ENCODE measurements at regions not wholly inside any gene's neighbourhood (a gene's known extent, or its start where the extent isn't known, plus 50 kb on each side); places are given as distances from the start of the nearest gene placed in this dataset.
"Not testable (repeated sequence)": the region's sequence is repeated elsewhere in the genome, so short reads cannot be mapped to it uniquely, and the experiment has no call there.

DNA sequence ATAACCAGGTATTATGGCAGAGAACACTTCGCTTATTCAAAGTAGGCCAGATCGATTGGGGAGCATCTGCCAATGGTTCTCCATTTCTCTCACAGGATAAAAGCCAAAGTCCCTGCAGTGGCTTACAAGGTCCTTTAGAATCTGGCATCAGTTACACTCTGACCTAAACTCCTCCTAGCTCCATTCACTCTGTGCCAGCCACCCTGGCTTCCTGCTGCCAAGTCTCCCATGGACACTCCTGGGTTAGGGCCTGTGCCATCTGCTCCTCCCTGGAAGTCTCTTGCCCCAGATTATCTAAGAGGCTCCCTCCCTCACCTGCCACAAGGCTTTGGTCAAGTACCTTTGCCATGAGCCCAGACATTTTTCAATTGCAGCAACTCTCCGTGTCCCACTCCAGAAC, 649.2 kb downstream of the DACH1 start:
- Histone ChIP-seq H3K4me3 (ENCODE audit: low read depth, low read length) (no peak overlapping the region), H3K27ac (ENCODE audit: low read depth, low read length) (no peak overlapping the region), H3K4me1 (ENCODE audit: control insufficient read depth, insufficient read depth, low read length) (peaks cover 13% of the 10 kb centered on the region), H3K27me3 (ENCODE audit: control insufficient read depth, insufficient read depth, low read length) (no peaks in the 10 kb centered on the region), H3K9me3 (ENCODE audit: control insufficient read depth, insufficient read depth, low read length) (no peaks in the 10 kb centered on the region), H3K36me3 (ENCODE audit: control insufficient read depth, insufficient read depth, low read length) (no peaks in the 10 kb centered on the region), H3K9ac (ENCODE audit: low read depth, low read length) (no peak overlapping the region)

- Histone ChIP-seq H3K4me3 (ENCODE audit: low read depth, low read length) (no peak overlapping the region), H3K9ac (ENCODE audit: low read depth, low read length) (no peak overlapping the region), H3K4me1 (ENCODE audit: control insufficient read depth, insufficient read depth, low read length) (peaks cover 7% of the 10 kb centered on the region), H3K9me3 (ENCODE audit: control insufficient read depth, insufficient read depth, low read length) (no peaks in the 10 kb centered on the region), H3K36me3 (ENCODE audit: control insufficient read depth, insufficient read depth, low read length) (no peaks in the 10 kb centered on the region), H3K27ac (ENCODE audit: low read depth, low read length) (no peak overlapping the region), H3K27me3 (ENCODE audit: control insufficient read depth, insufficient read depth, low read length) (no peaks in the 10 kb centered on the region)
These were observed 652.2 kb downstream of the DACH1 start for GRCh38 chr13:71214821-71215220.

- Histone ChIP-seq H3K9me3 (ENCODE audit: control insufficient read depth, insufficient read depth, low read length) (no peaks in the 10 kb centered on the region), H3K4me3 (ENCODE audit: low read depth, low read length) (no peak overlapping the region), H3K9ac (ENCODE audit: low read depth, low read length) (no peak overlapping the region), H3K27me3 (ENCODE audit: control insufficient read depth, insufficient read depth, low read length) (no peaks in the 10 kb centered on the region), H3K36me3 (ENCODE audit: control insufficient read depth, insufficient read depth, low read length) (no peaks in the 10 kb centered on the region), H3K27ac (ENCODE audit: low read depth, low read length) (no peak overlapping the region), H3K4me1 (ENCODE audit: control insufficient read depth, insufficient read depth, low read length) (peaks cover 3% of the 10 kb centered on the region)
These were observed 652.6 kb downstream of the DACH1 start for GRCh38 chr13:71214357-71214756.

GRCh38 chr13:71213252-71213821, 653.7 kb downstream of the DACH1 start:
- no peak overlapping the region for H3K27ac ChIP-seq (ENCODE audit: low read depth, low read length)
- no peak overlapping the region for H3K4me3 ChIP-seq (ENCODE audit: low read depth, low read length)
- H3K9me3 ChIP-seq (ENCODE audit: control insufficient read depth, insufficient read depth, low read length), result no peaks in the 10 kb centered on the region
- no peaks in the 10 kb centered on the region for H3K4me1 ChIP-seq (ENCODE audit: control insufficient read depth, insufficient read depth, low read length)
- no peaks in the 10 kb centered on the region for H3K27me3 ChIP-seq (ENCODE audit: control insufficient read depth, insufficient read depth, low read length)
- H3K36me3 ChIP-seq (ENCODE audit: control insufficient read depth, insufficient read depth, low read length), result no peaks in the 10 kb centered on the region
- no peak overlapping the region for H3K9ac ChIP-seq (ENCODE audit: low read depth, low read length)

- no peaks in the 10 kb centered on the region for H3K9me3 ChIP-seq (ENCODE audit: control insufficient read depth, insufficient read depth, low read length)
These were observed 656.1 kb downstream of the DACH1 start for GRCh38 chr13:71210861-71211260.

DNA sequence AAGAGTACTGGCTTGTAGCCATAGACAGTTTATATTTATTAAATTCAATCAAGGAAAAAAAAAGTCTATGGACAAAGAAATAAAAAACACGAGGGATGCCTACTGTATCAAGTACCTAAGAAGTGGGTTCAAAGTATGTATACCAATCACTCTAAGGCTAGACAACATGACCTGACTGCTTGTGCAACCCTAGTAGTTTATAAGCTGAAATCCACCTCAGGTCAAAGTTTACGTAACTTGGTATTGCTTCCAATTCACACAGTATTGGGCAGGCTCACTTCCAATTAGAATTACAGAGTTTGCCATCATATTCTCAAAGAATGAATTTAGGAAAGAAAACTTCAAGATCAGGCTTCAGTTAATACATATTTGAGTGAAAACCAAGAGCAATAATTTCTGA, 657.8 kb downstream of the DACH1 start:
- H3K9ac ChIP-seq (ENCODE audit: low read depth, low read length), result no peak overlapping the region
- H3K4me3 ChIP-seq (ENCODE audit: low read depth, low read length), result no peak overlapping the region
- H3K4me1 ChIP-seq (ENCODE audit: control insufficient read depth, insufficient read depth, low read length), result no peaks in the 10 kb centered on the region
- no peaks in the 10 kb centered on the region for H3K27me3 ChIP-seq (ENCODE audit: control insufficient read depth, insufficient read depth, low read length)
- no peak overlapping the region for H3K27ac ChIP-seq (ENCODE audit: low read depth, low read length)
- H3K36me3 ChIP-seq (ENCODE audit: control insufficient read depth, insufficient read depth, low read length), result no peaks in the 10 kb centered on the region
- no peaks in the 10 kb centered on the region for H3K9me3 ChIP-seq (ENCODE audit: control insufficient read depth, insufficient read depth, low read length)

More at GRCh38 chr13:71210861-71211260, 656.1 kb downstream of the DACH1 start:
- Histone ChIP-seq H3K36me3 (ENCODE audit: control insufficient read depth, insufficient read depth, low read length) (no peaks in the 10 kb centered on the region), H3K9ac (ENCODE audit: low read depth, low read length) (no peak overlapping the region), H3K27ac (ENCODE audit: low read depth, low read length) (no peak overlapping the region), H3K27me3 (ENCODE audit: control insufficient read depth, insufficient read depth, low read length) (no peaks in the 10 kb centered on the region), H3K4me3 (ENCODE audit: low read depth, low read length) (no peak overlapping the region), H3K4me1 (ENCODE audit: control insufficient read depth, insufficient read depth, low read length) (no peaks in the 10 kb centered on the region)

GRCh38 chr13:71184583-71184982, 682.4 kb downstream of the DACH1 start:
- not testable (repeated sequence) for H3K4me3 ChIP-seq (ENCODE audit: low read depth, low read length); H3K36me3 ChIP-seq (ENCODE audit: control insufficient read depth, insufficient read depth, low read length); H3K9ac ChIP-seq (ENCODE audit: low read depth, low read length); H3K27me3 ChIP-seq (ENCODE audit: control insufficient read depth, insufficient read depth, low read length); H3K27ac ChIP-seq (ENCODE audit: low read depth, low read length); H3K9me3 ChIP-seq (ENCODE audit: control insufficient read depth, insufficient read depth, low read length); H3K4me1 ChIP-seq (ENCODE audit: control insufficient read depth, insufficient read depth, low read length)

GRCh38 chr13:71183352-71183751, 683.7 kb downstream of the DACH1 start:
- H3K27ac ChIP-seq (ENCODE audit: low read depth, low read length); H3K9me3 ChIP-seq (ENCODE audit: control insufficient read depth, insufficient read depth, low read length); H3K4me1 ChIP-seq (ENCODE audit: control insufficient read depth, insufficient read depth, low read length); H3K9ac ChIP-seq (ENCODE audit: low read depth, low read length); H3K4me3 ChIP-seq (ENCODE audit: low read depth, low read length); H3K36me3 ChIP-seq (ENCODE audit: control insufficient read depth, insufficient read depth, low read length); H3K27me3 ChIP-seq (ENCODE audit: control insufficient read depth, insufficient read depth, low read length): not testable (repeated sequence)

DNA sequence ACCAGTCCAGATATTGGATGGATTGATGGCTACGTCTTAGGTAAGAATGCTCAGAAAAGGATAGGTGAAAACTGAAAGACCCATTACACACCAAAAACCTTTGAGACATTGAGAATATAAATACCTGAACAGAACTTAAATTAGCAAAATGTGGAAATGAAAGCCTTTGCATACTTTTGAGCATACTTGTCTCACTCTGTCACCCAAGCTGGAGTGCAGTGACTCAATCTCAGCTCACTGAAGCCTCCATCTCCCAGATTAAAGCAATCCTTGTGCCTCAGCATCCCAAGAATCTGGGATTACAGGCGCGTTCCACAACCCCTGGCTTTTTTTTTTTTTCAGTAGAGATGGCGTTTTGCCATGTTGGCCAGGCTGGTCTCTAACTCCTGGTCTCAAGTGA, 695.3 kb downstream of the DACH1 start:
- Histone ChIP-seq H3K27me3 (ENCODE audit: control insufficient read depth, insufficient read depth, low read length) (no peaks in the 10 kb centered on the region), H3K27ac (ENCODE audit: low read depth, low read length) (no peak overlapping the region), H3K9ac (ENCODE audit: low read depth, low read length) (no peak overlapping the region), H3K4me3 (ENCODE audit: low read depth, low read length) (no peak overlapping the region), H3K4me1 (ENCODE audit: control insufficient read depth, insufficient read depth, low read length) (no peaks in the 10 kb centered on the region), H3K36me3 (ENCODE audit: control insufficient read depth, insufficient read depth, low read length) (no peaks in the 10 kb centered on the region), H3K9me3 (ENCODE audit: control insufficient read depth, insufficient read depth, low read length) (no peaks in the 10 kb centered on the region)

DNA sequence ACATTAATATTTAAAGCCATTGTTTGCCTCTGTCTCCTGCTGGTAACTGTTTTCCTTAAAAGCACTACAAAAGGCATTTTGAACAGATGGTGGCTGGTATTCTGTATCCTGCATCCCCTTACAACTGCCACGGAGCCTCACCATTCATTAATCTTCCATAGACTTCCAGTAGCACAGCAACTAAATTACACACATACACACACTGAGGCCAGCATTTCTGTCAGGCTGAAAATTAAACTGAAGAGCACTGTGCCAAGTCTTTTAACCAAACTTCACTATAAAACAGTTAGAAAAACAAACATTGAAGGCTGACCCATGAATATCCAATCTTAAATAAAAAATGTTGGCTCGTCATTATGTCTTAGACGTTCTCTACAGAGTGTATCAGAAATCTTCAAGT, 697.8 kb downstream of the DACH1 start:
- no peak overlapping the region for H3K9ac ChIP-seq (ENCODE audit: low read depth, low read length)
- H3K9me3 ChIP-seq (ENCODE audit: control insufficient read depth, insufficient read depth, low read length), result no peaks in the 10 kb centered on the region
- no peak overlapping the region for H3K27ac ChIP-seq (ENCODE audit: low read depth, low read length)
- no peaks in the 10 kb centered on the region for H3K36me3 ChIP-seq (ENCODE audit: control insufficient read depth, insufficient read depth, low read length)
- no peak overlapping the region for H3K4me3 ChIP-seq (ENCODE audit: low read depth, low read length)
- no peaks in the 10 kb centered on the region for H3K27me3 ChIP-seq (ENCODE audit: control insufficient read depth, insufficient read depth, low read length)
- no peaks in the 10 kb centered on the region for H3K4me1 ChIP-seq (ENCODE audit: control insufficient read depth, insufficient read depth, low read length)

DNA sequence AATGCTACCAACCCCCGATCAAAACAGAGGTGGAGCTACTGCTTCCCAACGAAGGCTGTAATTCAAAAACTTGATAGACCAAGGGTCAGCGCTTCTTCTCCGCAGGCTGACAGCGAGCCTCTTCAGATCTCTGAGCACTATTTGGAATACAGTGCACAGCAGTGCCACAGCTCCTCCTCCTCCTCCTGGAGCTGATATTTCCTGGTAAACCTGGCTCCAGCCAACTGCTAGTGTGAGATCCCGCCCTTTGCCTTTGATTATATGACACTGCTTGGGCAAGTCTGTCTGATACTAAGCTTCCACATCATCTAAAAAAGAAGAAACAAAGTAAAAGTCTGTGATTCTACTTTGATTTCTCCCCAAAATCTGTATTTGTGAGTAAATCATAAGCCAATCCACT, 710.5 kb downstream of the DACH1 start:
- Histone ChIP-seq H3K4me1 (ENCODE audit: control insufficient read depth, insufficient read depth, low read length) (peaks cover 18% of the 10 kb centered on the region), H3K4me3 (ENCODE audit: low read depth, low read length) (no peak overlapping the region), H3K27ac (ENCODE audit: low read depth, low read length) (no peak overlapping the region), H3K9ac (ENCODE audit: low read depth, low read length) (no peak overlapping the region), H3K36me3 (ENCODE audit: control insufficient read depth, insufficient read depth, low read length) (no peaks in the 10 kb centered on the region), H3K27me3 (ENCODE audit: control insufficient read depth, insufficient read depth, low read length) (no peaks in the 10 kb centered on the region), H3K9me3 (ENCODE audit: control insufficient read depth, insufficient read depth, low read length) (no peaks in the 10 kb centered on the region)
